Karpas-422 (cell line): ENCODE measurements at regions not wholly inside any gene's neighbourhood (a gene's known extent, or its start where the extent isn't known, plus 50 kb on each side); places are given as distances from the start of the nearest gene placed in this dataset.

Experiments
- DNase-seq: peaks from one replicate; pipeline ENCODE4 v3.0.0-alpha.2; 2015
- H2AFZ ChIP-seq: fragments of 200-600 bp; sonication (generic); 2 replicates; pipeline ENCODE4 v1.6.1; 2014; ENCODE audit warnings: antibody characterized with exemption, low read length, mixed read lengths
- H3K27ac ChIP-seq: fragments of 200-600 bp; sonication (generic); 2 replicates; pipeline ENCODE4 v1.5.1; 2014; ENCODE audit warnings: mild to moderate bottlenecking, low read length, moderate library complexity
- H3K27me3 ChIP-seq: fragments of 200-600 bp; sonication (generic); 2 replicates; pipeline ENCODE4 v1.6.1; 2014; ENCODE audit warnings: low read length, mixed read lengths
- H3K36me3 ChIP-seq: fragments of 200-600 bp; sonication (generic); 2 replicates; pipeline ENCODE4 v1.6.1; 2014; ENCODE audit warnings: low read length, mixed read lengths; ENCODE audit not compliant: insufficient read depth
- H3K4me1 ChIP-seq: fragments of 200-600 bp; sonication (generic); 2 replicates; pipeline ENCODE4 v1.6.1; 2014; ENCODE audit warnings: mild to moderate bottlenecking, low read length, mixed read lengths
- H3K4me2 ChIP-seq: fragments of 200-600 bp; sonication (generic); 2 replicates; pipeline ENCODE4 v1.6.1; 2014; ENCODE audit warnings: low read length, low read depth, mild to moderate bottlenecking; ENCODE audit not compliant: poor library complexity, severe bottlenecking
- H3K4me3 ChIP-seq: fragments of 200-600 bp; sonication (generic); 2 replicates; pipeline ENCODE4 v1.5.1; 2014; ENCODE audit warnings: mild to moderate bottlenecking, antibody characterized with exemption, low read length, mixed read lengths
- H3K79me2 ChIP-seq: fragments of 200-600 bp; sonication (generic); 2 replicates; pipeline ENCODE4 v1.6.1; 2014; ENCODE audit warnings: mild to moderate bottlenecking, low read length, mixed read lengths
- H3K9ac ChIP-seq: fragments of 200-600 bp; sonication (generic); 2 replicates; pipeline ENCODE4 v1.6.0; 2014; ENCODE audit warnings: low read length
- H3K9me2 ChIP-seq: fragments of 200-600 bp; sonication (generic), shearing (Covaris generic); replicated peaks from 2 replicates; pipeline ENCODE4 v1.6.0; 2014; ENCODE audit warnings: mild to moderate bottlenecking, low read length, moderate library complexity; ENCODE audit not compliant: insufficient read depth
- H3K9me3 ChIP-seq: fragments of 300-700, 200-600 bp; sonication (generic); 2 replicates; pipeline ENCODE4 v1.6.1; 2014; ENCODE audit warnings: low read length, mixed read lengths
- H4K20me1 ChIP-seq: fragments of 200-600 bp; sonication (generic); 2 replicates; pipeline ENCODE4 v1.6.1; 2014; ENCODE audit warnings: mild to moderate bottlenecking, antibody characterized with exemption, low read length, low read depth; ENCODE audit not compliant: insufficient read depth

- H3K79me2 ChIP-seq, result no peaks in the 10 kb centered on the region
- H3K36me3 ChIP-seq, result no peaks in the 10 kb centered on the region
- no peaks in the 10 kb centered on the region for H3K9me2 ChIP-seq
- no peak overlapping the region for H3K9ac ChIP-seq
- no peaks in the 10 kb centered on the region for H4K20me1 ChIP-seq
- no peaks in the 10 kb centered on the region for H3K4me1 ChIP-seq
- no peak overlapping the region for H3K4me3 ChIP-seq
- H3K4me2 ChIP-seq, result no peak overlapping the region
- H3K9me3 ChIP-seq, result no peaks in the 10 kb centered on the region
- no peak for DNase-seq
- H3K27me3 ChIP-seq, result no peaks in the 10 kb centered on the region
- H2AFZ ChIP-seq, result no peak overlapping the region
- no peak overlapping the region for H3K27ac ChIP-seq
Measured at GRCh38 chr5:173505634-173506033, 110.8 kb downstream of the BOD1 start.

GRCh38 chr5:173501922-173502321 is 114.5 kb downstream of the BOD1 start:
- Histone ChIP-seq H3K27ac (no peak overlapping the region), H3K4me3 (no peak overlapping the region), H3K36me3 (no peaks in the 10 kb centered on the region)

GRCh38 chr5:173501271-173501670 is 115.2 kb downstream of the BOD1 start:
- no peaks in the 10 kb centered on the region for H3K4me1 ChIP-seq
- DNase-seq, result no peak
- no peaks in the 10 kb centered on the region for H3K27me3 ChIP-seq
- H4K20me1 ChIP-seq, result no peaks in the 10 kb centered on the region
- no peak overlapping the region for H3K27ac ChIP-seq
- no peaks in the 10 kb centered on the region for H3K9me2 ChIP-seq
- no peaks in the 10 kb centered on the region for H3K9me3 ChIP-seq
- H3K4me3 ChIP-seq, result no peak overlapping the region
- H3K4me2 ChIP-seq, result no peak overlapping the region
- H2AFZ ChIP-seq, result no peak overlapping the region
- H3K9ac ChIP-seq, result no peak overlapping the region
- H3K79me2 ChIP-seq, result no peaks in the 10 kb centered on the region
- no peaks in the 10 kb centered on the region for H3K36me3 ChIP-seq

More at GRCh38 chr5:173501922-173502321, 114.5 kb downstream of the BOD1 start:
- Histone ChIP-seq H3K27me3 (no peaks in the 10 kb centered on the region), H3K9me2 (no peaks in the 10 kb centered on the region), H3K4me1 (no peaks in the 10 kb centered on the region), H3K4me2 (no peak overlapping the region), H4K20me1 (no peaks in the 10 kb centered on the region), H3K9me3 (no peaks in the 10 kb centered on the region), H2AFZ (no peak overlapping the region), H3K79me2 (no peaks in the 10 kb centered on the region), H3K9ac (no peak overlapping the region)
- DNase-seq, result no peak

GRCh38 chr5:173500213-173500560 is 116.3 kb downstream of the BOD1 start:
- H4K20me1 ChIP-seq, result no peaks in the 10 kb centered on the region
- no peaks in the 10 kb centered on the region for H3K9me3 ChIP-seq
- no peaks in the 10 kb centered on the region for H3K9me2 ChIP-seq
- DNase-seq, result no peak
- H3K4me3 ChIP-seq, result no peak overlapping the region
- no peak overlapping the region for H3K4me2 ChIP-seq
- H3K27me3 ChIP-seq, result no peaks in the 10 kb centered on the region
- H2AFZ ChIP-seq, result no peak overlapping the region
- no peaks in the 10 kb centered on the region for H3K36me3 ChIP-seq
- no peaks in the 10 kb centered on the region for H3K4me1 ChIP-seq
- no peak overlapping the region for H3K9ac ChIP-seq
- H3K27ac ChIP-seq, result no peak overlapping the region
- no peaks in the 10 kb centered on the region for H3K79me2 ChIP-seq

- Histone ChIP-seq H3K9me3 (no peaks in the 10 kb centered on the region), H3K4me2 (no peak overlapping the region), H3K9ac (no peak overlapping the region), H2AFZ (no peak overlapping the region), H3K9me2 (no peaks in the 10 kb centered on the region), H4K20me1 (no peaks in the 10 kb centered on the region), H3K27me3 (no peaks in the 10 kb centered on the region), H3K36me3 (no peaks in the 10 kb centered on the region), H3K27ac (no peak overlapping the region), H3K4me1 (no peaks in the 10 kb centered on the region), H3K4me3 (no peak overlapping the region), H3K79me2 (no peaks in the 10 kb centered on the region)
- no peak for DNase-seq
Measured at GRCh38 chr5:173499471-173500212, 116.8 kb downstream of the BOD1 start.

GRCh38 chr5:173498739-173499470 is 117.5 kb downstream of the BOD1 start:
- Histone ChIP-seq H3K9ac (no peak overlapping the region), H3K9me3 (no peaks in the 10 kb centered on the region), H3K36me3 (no peaks in the 10 kb centered on the region), H3K4me2 (no peak overlapping the region), H4K20me1 (no peaks in the 10 kb centered on the region), H3K79me2 (no peaks in the 10 kb centered on the region), H3K9me2 (no peaks in the 10 kb centered on the region), H2AFZ (no peak overlapping the region), H3K27ac (no peak overlapping the region), H3K4me1 (no peaks in the 10 kb centered on the region), H3K4me3 (no peak overlapping the region), H3K27me3 (no peaks in the 10 kb centered on the region)
- no peak for DNase-seq

GRCh38 chr5:173498286-173498685 is 118.2 kb downstream of the BOD1 start:
- no peak overlapping the region for H3K9ac ChIP-seq
- H3K79me2 ChIP-seq, result no peaks in the 10 kb centered on the region
- no peak overlapping the region for H3K4me3 ChIP-seq
- no peak overlapping the region for H3K4me2 ChIP-seq
- H2AFZ ChIP-seq, result no peak overlapping the region
- H3K9me3 ChIP-seq, result no peaks in the 10 kb centered on the region
- no peaks in the 10 kb centered on the region for H3K9me2 ChIP-seq
- H3K36me3 ChIP-seq, result no peaks in the 10 kb centered on the region
- no peaks in the 10 kb centered on the region for H4K20me1 ChIP-seq
- no peaks in the 10 kb centered on the region for H3K4me1 ChIP-seq
- no peak for DNase-seq
- H3K27me3 ChIP-seq, result no peaks in the 10 kb centered on the region
- no peak overlapping the region for H3K27ac ChIP-seq

GRCh38 chr5:173497685-173498084 is 118.8 kb downstream of the BOD1 start:
- Histone ChIP-seq H2AFZ (no peak overlapping the region), H3K9me3 (no peaks in the 10 kb centered on the region), H3K4me1 (no peaks in the 10 kb centered on the region), H3K9me2 (no peaks in the 10 kb centered on the region), H3K4me2 (no peak overlapping the region), H3K9ac (no peak overlapping the region), H4K20me1 (no peaks in the 10 kb centered on the region), H3K79me2 (no peaks in the 10 kb centered on the region), H3K4me3 (no peak overlapping the region), H3K27me3 (no peaks in the 10 kb centered on the region), H3K36me3 (no peaks in the 10 kb centered on the region), H3K27ac (no peak overlapping the region)
- DNase-seq, result no peak
